ENCODE measurements at regions not wholly inside any gene's neighbourhood (a gene's known extent, or its start where the extent isn't known, plus 50 kb on each side); places are given as distances from the start of the nearest gene placed in this dataset.

DNA sequence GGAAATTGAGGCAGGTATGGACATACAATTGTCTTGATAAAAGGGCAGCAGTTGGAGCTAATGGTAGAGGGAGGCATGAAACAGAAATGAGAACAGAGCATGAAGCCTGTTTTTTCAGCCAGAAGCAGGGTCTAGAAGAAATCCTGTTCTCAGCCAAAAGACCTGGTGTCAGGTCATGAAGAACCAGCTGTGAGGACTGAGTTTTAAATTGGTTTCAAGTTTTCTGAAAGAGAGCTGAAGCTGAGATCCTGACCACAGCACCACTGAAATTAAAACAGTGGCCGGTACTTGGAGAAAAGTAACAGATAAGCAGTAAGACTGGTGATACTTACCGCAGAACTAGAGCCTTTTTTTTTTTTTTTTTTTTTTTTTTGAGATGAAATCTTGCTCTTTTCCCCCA lies 283.8 kb upstream of the BMP2 start:
- no peak overlapping the region for H3K27ac Mint-ChIP-seq (ENCODE audit: unreplicated experiment)
- H3K9me3 Mint-ChIP-seq: no peaks in the 10 kb centered on the region
- peaks cover under 1% of the 10 kb centered on the region for H3K4me1 Mint-ChIP-seq
- H3K4me3 Mint-ChIP-seq: no peak overlapping the region
- no peak for DNase-seq (ENCODE audit: low read depth, low spot score)
- TF ChIP-seq, protein P1, sequence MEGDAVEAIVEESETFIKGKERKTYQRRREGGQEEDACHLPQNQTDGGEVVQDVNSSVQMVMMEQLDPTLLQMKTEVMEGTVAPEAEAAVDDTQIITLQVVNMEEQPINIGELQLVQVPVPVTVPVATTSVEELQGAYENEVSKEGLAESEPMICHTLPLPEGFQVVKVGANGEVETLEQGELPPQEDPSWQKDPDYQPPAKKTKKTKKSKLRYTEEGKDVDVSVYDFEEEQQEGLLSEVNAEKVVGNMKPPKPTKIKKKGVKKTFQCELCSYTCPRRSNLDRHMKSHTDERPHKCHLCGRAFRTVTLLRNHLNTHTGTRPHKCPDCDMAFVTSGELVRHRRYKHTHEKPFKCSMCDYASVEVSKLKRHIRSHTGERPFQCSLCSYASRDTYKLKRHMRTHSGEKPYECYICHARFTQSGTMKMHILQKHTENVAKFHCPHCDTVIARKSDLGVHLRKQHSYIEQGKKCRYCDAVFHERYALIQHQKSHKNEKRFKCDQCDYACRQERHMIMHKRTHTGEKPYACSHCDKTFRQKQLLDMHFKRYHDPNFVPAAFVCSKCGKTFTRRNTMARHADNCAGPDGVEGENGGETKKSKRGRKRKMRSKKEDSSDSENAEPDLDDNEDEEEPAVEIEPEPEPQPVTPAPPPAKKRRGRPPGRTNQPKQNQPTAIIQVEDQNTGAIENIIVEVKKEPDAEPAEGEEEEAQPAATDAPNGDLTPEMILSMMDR (conservative IDR thresholded peaks at IDR 0.05): no peak
- no peaks in the 10 kb centered on the region for H3K36me3 Mint-ChIP-seq (ENCODE audit: low read depth)
- H3K27me3 Mint-ChIP-seq (ENCODE audit: low read depth): no peaks in the 10 kb centered on the region

DNA sequence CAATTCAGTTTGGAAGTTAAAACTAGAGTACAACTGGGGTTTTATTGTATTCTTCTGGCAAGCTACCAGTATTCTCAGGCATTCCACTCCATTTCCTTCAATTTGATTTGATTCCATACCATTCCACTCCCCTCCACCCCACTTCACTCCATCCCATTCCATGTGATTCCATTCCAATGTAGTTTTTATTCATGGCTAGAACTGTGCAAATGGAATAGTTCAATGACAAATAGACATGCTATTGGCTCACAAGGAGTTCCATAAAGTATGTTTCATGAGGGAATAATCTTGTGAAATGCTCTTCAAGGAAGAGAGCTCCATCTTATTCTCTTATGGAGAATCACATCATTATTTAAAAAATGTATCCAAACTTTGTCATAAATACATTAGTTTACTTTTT lies 285.0 kb upstream of the BMP2 start:
- Mint-ChIP-seq H3K9me3 (no peaks in the 10 kb centered on the region), H3K4me1 (no peaks in the 10 kb centered on the region), H3K27ac (ENCODE audit: unreplicated experiment) (no peak overlapping the region), H3K4me3 (no peak overlapping the region), H3K36me3 (ENCODE audit: low read depth) (no peaks in the 10 kb centered on the region), H3K27me3 (ENCODE audit: low read depth) (no peaks in the 10 kb centered on the region)
- DNase-seq (ENCODE audit: low read depth, low spot score): no peak
- TF ChIP-seq, protein P1 (conservative IDR thresholded peaks at IDR 0.05): no peak

DNA sequence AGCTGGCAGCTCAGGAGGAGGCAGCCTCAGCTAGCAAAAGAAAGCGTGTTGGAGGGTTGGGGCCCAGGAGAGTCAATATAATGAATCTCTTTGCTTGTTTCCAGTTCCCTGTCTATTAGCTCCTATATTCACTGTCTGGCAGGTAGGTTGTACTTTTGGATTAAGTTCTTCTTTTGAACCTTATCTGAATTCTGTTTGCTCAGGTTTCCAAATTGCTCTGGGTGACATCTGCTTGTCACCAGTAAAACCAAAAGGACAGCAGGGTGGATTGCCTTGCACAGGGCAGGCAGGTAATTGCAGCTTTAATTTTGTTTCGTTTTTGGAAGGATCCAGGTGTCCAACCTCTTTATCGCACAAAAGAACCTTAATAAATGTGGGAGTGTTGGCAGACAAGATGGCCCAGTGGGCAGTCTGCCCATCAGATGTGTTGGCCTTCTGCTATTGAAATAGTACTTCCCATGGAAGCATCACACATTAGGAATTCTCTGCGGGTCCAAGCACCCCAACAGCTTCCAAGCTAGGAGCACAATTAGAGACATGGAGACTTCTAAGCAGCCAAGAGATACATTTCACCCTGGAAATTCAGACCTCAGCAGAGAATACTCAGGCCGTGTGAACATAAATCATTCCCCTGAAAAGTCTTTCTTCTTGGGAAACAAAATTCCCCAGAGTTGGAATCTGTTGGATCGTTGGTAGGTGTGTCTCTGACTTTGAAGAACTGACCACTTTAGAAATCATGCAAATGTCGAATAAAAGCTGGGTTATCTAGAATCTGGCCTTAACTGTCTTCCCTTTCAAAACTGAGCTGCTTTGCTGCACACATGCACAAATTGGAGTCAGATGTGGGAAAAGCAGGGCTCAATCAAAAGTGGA lies 286.9 kb upstream of the BMP2 start:
- Mint-ChIP-seq H3K27me3 (ENCODE audit: low read depth) (no peaks in the 10 kb centered on the region), H3K9me3 (no peaks in the 10 kb centered on the region), H3K27ac (ENCODE audit: unreplicated experiment) (no peak overlapping the region), H3K4me1 (no peaks in the 10 kb centered on the region), H3K36me3 (ENCODE audit: low read depth) (no peaks in the 10 kb centered on the region), H3K4me3 (no peak overlapping the region)
- TF ChIP-seq, protein P1 (conservative IDR thresholded peaks at IDR 0.05): no peak
- DNase-seq (ENCODE audit: low read depth, low spot score): no peak

DNA sequence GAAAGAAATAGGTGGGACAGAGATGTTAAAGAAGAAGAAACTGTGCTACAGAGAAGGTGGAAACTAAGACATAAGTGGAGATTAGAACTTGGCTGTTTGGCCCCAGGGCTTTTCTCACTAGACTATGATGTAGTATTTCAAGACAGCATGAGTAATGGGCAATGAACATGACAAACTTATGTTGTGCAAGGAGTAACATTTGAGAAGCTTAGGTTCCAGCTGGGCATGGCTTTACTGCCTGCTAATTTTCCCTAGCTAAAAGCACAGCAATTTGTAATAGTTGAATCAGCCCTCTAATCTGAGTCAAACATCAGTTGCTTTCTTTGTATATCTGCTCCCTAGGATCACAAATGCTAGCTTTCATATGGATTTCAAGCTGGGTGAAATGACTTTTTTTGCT lies 294.3 kb upstream of the BMP2 start:
- Mint-ChIP-seq H3K27ac (ENCODE audit: unreplicated experiment) (no peak overlapping the region), H3K9me3 (peaks cover 2% of the 10 kb centered on the region), H3K4me3 (no peak overlapping the region), H3K4me1 (no peaks in the 10 kb centered on the region), H3K27me3 (ENCODE audit: low read depth) (no peaks in the 10 kb centered on the region), H3K36me3 (ENCODE audit: low read depth) (no peaks in the 10 kb centered on the region)
- TF ChIP-seq, protein P1 (conservative IDR thresholded peaks at IDR 0.05): no peak
- DNase-seq (ENCODE audit: low read depth, low spot score): no peak

DNA sequence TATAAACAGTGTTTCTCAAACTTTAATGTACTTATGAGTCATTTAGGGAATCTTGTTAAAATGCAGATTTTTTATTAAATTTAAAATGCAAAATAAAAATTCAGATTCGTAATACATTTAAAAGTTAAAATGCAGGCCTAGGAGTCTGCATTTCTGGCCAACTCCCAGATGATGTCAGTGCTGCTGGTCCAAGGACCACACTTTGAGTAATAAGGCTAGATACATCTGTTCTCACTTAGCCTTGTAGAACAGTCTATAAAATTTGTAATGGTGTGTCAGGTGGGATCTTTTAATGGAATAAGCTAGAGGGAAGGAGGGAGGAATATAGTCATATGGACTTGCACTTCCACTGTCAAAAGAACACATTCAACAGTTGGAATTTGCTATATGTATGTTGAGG lies 295.6 kb upstream of the BMP2 start:
- Mint-ChIP-seq H3K36me3 (ENCODE audit: low read depth) (no peaks in the 10 kb centered on the region), H3K27me3 (ENCODE audit: low read depth) (no peaks in the 10 kb centered on the region), H3K4me1 (peaks cover 2% of the 10 kb centered on the region), H3K9me3 (peaks cover 2% of the 10 kb centered on the region), H3K27ac (ENCODE audit: unreplicated experiment) (no peak overlapping the region), H3K4me3 (no peak overlapping the region)
- DNase-seq (ENCODE audit: low read depth, low spot score): no peak
- TF ChIP-seq, protein P1 (conservative IDR thresholded peaks at IDR 0.05): no peak
